Renal cortex interstitium (tissue), 11 donors: ENCODE measurements at regions not wholly inside any gene's neighbourhood (a gene's known extent, or its start where the extent isn't known, plus 50 kb on each side); places are given as distances from the start of the nearest gene placed in this dataset.

ENCODE experiments used
- DNase-seq, 11 donors: peaks; one replicate each; pipeline ENCODE4 v3.0.0-alpha.2; 2013; ENCODE audit warnings: low read depth in 9 of 11, low spot score in 4 of 11; ENCODE audit errors: extremely low read depth in 1 of 11

DNA sequence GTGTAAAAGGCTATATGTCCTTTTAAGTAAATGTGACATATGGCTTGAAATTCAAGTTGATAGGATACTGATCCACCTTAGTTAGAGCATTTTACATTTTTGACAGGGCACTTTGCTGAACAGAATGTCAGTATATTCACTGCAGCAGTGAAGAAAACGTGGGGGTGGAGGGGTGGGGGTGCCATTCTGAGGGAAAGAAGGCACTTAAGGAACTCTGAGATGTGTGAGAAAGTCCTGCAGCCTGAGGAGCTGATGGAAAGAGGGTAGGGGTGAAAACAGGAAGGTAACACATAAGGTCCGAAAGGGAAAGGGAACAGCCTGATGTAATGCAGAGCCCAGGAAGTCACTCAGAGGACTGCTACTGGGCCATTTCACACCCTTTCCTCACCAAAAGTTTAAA, 265.5 kb upstream of the GRIP1 start:
- DNase-seq, result no peak

DNA sequence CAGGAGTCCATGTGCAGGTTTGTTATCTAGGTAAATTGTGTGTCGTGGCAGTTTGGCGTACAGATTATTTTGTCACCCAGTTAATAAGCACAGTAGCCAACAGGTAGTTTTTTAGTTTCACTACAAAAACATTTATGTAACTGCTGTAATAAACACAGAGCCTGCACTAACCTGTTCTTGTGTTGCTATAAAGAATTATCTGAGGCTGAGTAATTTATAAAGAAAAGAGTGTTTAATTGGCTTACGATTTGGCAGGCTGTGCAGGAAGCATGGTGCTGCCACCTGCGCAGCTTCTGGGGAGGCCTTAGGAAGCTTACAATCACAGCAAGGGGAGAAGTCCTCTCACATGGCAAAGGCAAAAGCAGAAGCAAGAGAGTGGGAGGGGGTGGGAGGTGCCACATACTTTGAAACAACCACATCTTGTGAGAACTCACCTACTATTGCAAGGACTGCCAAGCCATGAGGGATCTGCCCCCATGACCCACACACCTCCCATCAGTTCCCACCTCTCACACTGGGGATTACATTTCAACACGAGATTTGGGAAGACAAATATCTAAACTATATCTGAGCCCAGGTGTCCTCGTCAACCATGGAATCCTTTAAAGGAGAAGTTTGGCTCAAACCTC, 266.4 kb upstream of the GRIP1 start:
- no peak for DNase-seq

DNA sequence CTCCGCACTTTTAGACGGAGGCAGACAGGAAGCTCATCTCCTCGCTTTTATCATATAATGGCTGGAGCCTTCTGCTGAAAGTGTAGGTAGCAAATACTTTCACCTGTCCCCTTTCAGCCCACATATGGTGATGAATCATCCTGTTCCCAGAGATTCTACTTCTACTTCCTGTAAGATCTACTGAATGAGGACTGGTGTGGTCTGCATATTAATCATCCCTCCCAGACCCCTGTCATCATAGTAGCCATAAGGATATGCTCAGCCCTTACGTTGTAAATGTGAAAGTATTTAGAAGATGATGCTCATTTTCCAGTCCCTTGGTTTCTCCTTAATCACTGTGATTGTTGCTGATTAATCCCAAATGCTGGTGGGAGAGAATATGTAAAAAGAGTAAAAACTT, 268.2 kb upstream of the GRIP1 start:
- no peak for DNase-seq

- DNase-seq, result no peak
These were observed 273.8 kb upstream of the GRIP1 start for GRCh38 chr12:66952668-66953067.

- DNase-seq, result no peak
These were observed 277.4 kb upstream of the GRIP1 start for GRCh38 chr12:66956300-66956699.

- DNase-seq, result no peak
These were observed 280.4 kb upstream of the GRIP1 start for GRCh38 chr12:66959276-66959675.

DNA sequence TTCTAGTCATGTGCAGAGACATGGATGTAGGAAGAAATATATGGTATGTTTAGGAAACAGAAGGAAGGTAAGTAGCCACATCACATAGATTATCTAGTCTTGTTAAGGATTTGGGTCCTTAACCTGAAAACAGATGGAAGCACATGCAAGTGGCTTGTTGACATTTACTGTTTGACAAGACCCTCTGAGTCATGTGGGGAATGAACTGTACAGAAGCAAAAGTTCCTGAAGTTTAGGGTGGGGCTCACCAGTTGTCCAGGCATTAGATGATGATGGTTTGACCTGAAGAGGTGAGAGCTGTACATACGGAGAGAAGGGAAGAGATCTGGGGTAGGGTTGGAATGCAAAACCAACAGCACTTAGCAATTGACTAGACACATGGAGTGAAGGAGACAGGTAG, 281.1 kb upstream of the GRIP1 start:
- DNase-seq, result no peak

DNA sequence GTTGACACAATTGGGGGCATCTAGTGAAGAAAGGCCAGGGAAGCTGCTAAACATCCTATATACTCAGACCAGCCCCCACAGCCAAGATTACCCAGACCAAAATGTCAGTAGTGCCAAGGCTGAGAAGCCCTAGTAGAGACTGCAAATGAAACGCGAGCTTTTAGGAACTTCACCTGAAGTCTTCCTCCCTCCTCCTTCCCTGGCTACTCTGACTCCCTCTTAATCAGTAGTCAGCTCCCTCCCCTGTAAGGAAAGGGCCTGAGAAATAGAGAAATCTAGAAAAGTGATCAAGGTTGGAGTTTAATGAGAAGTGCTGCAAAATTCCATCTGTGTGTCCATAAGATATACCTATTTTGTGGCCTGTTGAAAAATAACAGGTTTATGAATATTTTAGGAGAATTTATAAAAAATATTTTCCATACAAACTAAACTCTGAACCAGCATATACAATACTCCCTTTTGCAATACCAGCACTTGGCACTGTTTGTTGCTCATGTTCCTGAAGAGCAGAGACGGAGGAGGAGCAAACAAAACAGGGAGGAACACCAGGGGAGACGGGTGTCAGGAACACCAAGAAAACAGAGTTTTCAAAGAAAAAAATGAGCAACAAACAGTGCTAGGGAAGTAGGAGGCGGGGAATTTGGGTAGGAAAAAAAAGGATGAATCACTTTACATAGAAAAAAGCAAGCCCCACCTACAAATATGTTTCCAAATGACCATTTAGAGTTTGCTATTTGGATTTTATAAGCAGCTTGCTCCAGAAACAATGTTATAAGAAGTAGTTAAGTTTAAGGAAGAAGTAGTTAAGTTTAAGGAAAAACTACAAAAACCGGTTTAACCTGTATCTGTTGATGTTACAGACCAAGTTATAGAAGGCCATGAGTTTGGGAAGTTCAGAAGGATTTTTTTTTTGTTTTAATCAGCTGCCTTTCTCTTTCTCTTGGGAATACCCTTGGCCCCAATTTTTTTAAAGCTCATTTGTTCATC, 282.1 kb upstream of the GRIP1 start:
- peak in 3 of 11 donors; percentile 9 to 20 (median 14) for DNase-seq

- DNase-seq, result no peak
These were observed 283.4 kb upstream of the GRIP1 start for GRCh38 chr12:66962290-66962689.

DNA sequence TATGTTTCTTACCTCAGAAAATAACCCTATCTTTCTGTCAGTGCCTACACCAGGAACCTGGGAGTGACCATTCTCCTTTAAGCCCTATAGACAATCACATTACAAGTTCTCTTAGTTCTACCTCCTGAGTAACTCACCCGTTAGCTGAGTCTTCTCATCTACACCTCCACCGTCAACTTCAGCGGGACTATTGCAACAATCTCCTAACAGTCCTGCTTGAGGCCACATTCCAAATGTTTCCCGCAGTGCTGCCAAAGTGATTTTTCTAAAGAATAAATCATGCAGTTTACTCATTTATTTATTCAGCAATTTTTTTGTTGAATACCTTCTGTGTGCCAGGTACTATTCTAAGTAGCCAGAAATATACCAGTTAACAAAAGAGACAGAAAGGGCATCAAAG, 285.0 kb upstream of the GRIP1 start:
- DNase-seq, result no peak

- DNase-seq, result no peak
These were observed 285.8 kb upstream of the GRIP1 start for GRCh38 chr12:66964629-66965028.

GRCh38 chr12:66965621-66966020, 286.7 kb upstream of the GRIP1 start:
- DNase-seq, result no peak

GRCh38 chr12:66971816-66972215, 292.9 kb upstream of the GRIP1 start:
- no peak for DNase-seq

DNA sequence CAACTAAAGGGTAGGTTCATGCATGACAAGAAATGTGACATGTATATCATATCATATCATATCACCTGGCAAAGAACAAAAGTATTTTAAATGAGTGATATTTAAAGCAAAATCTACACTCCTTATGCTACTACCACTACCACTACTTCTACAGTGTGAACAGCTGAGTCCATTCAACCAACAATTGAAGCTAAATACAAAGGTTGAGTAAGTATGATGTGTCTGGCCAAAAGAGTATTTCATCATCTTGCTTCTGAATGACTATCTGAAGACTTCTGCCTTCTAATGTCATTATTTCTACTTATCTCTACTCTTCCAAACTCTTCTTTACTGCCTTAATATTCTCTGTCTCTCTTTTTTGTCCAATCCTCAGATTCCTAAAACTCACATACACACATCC, 292.6 kb upstream of the CAND1 start:
- no peak for DNase-seq

DNA sequence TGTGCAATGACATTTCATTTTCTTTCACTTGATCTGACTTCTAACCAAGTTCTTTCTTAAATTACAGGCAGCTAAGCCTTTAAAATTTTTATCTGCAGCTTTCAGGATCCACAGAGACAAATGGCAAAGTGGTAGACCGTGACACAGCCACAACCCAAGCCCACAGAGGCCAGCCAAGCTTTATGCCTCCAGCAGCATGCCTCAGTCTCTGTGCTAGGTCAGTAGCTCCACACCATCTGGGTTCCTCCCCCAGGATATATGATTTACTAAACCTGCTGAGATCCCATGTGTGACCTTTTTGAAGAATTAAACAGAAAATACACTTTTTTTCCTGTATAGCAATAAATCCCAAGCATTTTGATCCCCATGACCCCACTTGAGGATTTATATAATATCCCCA, 290.4 kb upstream of the CAND1 start:
- DNase-seq, result no peak

DNA sequence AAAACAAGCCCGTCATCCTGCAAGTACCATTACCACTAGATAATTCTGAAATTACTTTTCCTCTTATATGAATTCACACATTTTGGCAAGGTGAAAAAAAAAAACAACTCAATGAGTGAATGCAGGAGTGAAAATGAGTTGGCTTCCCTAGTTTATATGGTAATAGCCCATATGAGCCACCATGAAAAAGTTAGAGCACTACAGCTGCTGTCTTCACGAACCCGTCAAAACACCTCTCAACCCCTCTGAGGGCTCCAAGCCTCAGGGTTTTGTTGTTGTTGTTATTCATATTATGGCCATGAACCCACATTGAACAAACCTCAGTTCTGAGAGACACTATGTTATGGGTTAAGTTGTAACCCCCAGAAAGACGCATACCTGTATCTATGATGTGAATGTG, 289.9 kb upstream of the CAND1 start:
- no peak for DNase-seq

DNA sequence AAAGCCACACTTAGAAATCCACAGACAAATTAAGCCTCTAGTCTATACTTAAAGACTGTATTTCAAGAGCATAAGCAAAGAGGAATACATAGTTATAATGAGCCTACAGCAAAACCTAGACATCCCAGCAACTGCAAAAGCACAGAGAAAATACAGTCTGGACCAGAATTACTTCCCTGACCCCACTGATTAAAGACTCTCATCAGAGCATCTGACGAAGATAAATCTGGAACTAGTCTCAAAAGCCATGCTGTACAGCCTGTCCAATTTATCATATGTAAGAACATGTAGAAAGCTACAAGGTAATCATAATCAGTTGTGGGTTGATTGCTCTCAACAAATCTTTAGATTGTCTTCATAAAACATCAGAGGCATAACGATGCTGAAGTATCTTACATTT, 285.1 kb upstream of the CAND1 start:
- DNase-seq, result no peak

GRCh38 chr12:66984962-66985361, 284.2 kb upstream of the CAND1 start:
- no peak for DNase-seq

DNA sequence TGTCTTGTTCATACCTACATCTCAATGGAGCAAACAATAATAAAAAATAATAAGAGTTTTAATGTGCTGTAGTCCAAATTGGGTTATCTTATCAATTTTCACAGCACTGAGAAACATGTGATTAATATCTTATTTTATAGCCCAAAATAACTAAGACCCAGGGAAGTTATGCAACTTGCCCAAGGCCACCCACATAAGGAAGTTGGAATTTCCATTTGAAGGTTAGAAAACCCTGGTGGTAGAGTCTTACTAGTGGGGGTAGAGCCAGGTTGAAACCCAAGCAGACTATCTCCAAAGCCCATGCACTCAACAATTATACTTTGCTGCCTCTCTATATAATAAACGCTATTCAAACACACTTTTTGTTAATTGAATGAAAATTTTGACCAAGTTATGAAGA, 270.0 kb upstream of the CAND1 start:
- no peak for DNase-seq

DNA sequence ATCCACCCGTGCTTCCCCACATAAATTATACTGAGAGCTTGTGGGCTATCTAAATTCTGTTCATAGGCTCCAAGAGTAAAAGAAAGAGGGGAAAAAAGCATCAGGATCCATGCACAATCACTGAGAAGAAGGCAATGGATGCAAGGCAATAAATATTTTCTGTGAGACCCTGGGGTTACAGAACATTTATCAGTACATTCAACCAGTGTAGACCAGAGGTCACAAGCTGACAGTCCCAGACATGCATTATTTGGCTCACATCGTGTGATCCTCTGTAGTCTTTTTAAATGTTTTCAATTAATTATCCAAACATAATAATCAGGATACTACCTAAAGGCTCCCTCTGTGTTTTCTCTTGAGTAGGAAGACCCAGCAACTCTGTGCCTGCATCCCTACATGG, 267.9 kb upstream of the CAND1 start:
- no peak for DNase-seq

DNA sequence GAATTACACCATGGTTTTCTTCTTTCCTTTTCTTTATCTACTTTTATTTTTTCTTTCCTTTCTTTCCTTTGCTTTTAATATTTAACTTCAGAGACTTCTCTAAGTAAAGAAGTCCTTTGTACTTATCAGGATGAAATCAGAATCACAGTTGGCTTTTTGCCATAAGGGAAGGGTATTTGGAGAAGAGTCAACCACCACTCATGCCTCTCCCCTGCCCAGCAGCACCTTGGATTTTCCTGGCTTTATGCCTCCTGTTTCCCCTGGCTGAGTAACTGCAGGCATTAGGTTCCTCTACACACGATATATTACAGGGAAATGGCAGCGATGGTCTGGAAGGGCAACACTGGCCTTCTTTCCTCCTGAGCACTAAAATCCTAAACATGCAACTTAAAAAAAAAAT, 266.4 kb upstream of the CAND1 start:
- DNase-seq, result no peak
